Spleen (tissue), 7 donors: ENCODE measurements at regions not wholly inside any gene's neighbourhood (a gene's known extent, or its start where the extent isn't known, plus 50 kb on each side); places are given as distances from the start of the nearest gene placed in this dataset.
A peak's percentile ranks its signal among the peaks of the same experiment; 100 is the strongest.

ENCODE experiments used
- CTCF ChIP-seq, 11 experiments: fragments of 200-600 bp in 7 of 11; fragments of 450-650 bp in 4 of 11; sonication (generic) in 4 of 11; IDR thresholded peaks in 8 of 11; conservative IDR thresholded peaks in 3 of 11; 1 replicate in 7 of 11; 2 replicates in 4 of 11; pipeline versions ENCODE4 v1.4.0 to v1.8.0; 2016 to 2021; ENCODE audit warnings: antibody characterized with exemption in 11 of 11, inconsistent platforms in 4 of 11, mild to moderate bottlenecking in 1 of 11
- POLR2A ChIP-seq, 3 donors: fragments of 450-650 bp; IDR thresholded peaks; one replicate each; pipeline ENCODE4 v1.5.1; 2017; ENCODE audit warnings: antibody characterized with exemption in 3 of 3, mild to moderate bottlenecking in 1 of 3
- POLR2AphosphoS5 ChIP-seq, 3 donors: sonication (generic); formaldehyde crosslinking; IDR thresholded peaks; one replicate each; pipeline ENCODE4 v1.5.1; 2017; ENCODE audit warnings: antibody characterized with exemption in 3 of 3
- donor health status: DM: no; HTN: no; CAD: no; lungs with moderate emphysema.
- donor health status: DM: no; HTN: no; CAD: no.
- donor health status: DM: no; HTN: no; CAD: no.

GRCh38 chr6:91288741-91289140 is 701.9 kb upstream of the MAP3K7 start:
- TF ChIP-seq CTCF (IDR thresholded peaks at IDR 0.05 in 8 of 11, conservative IDR thresholded peaks at IDR 0.05 in 3 of 11) (no peak), POLR2AphosphoS5 (IDR thresholded peaks at IDR 0.05) (peak in 1 of 3 donors; percentile 49), POLR2A (IDR thresholded peaks at IDR 0.05) (no peak)
